Bronchial epithelial cell (primary cell): ENCODE measurements at regions not wholly inside any gene's neighbourhood (a gene's known extent, or its start where the extent isn't known, plus 50 kb on each side); places are given as distances from the start of the nearest gene placed in this dataset.

Source experiments
- DNase-seq: peaks from one replicate; pipeline ENCODE4 v3.0.0-alpha.2; 2010; ENCODE audit warnings: low read depth
- FAIRE-seq: peaks from 2 replicates; lab custom pipeline; 2011; peaks lifted over from hg19 to GRCh38; lab: Jason Lieb, UNC
- H3K27me3 ChIP-seq: 2 replicates; pipeline ENCODE4 v1.5.1; 2011; ENCODE audit warnings: low read length; ENCODE audit not compliant: control insufficient read depth, insufficient read depth
- H3K36me3 ChIP-seq: 2 replicates; pipeline ENCODE4 v1.5.1; 2011; ENCODE audit warnings: low read length; ENCODE audit not compliant: control insufficient read depth, insufficient read depth
- H3K4me3 ChIP-seq: 2 replicates; pipeline ENCODE4 v1.5.1; 2011; ENCODE audit warnings: mild to moderate bottlenecking, low read depth, low read length, control low read depth
- TF ChIP-seq, protein P1 (sequence below): IDR thresholded peaks from 2 replicates; pipeline ENCODE4 v1.5.1; 2011; ENCODE audit warnings: mild to moderate bottlenecking, moderate library complexity, low read length, control low read depth, inconsistent platforms; ENCODE audit not compliant: insufficient read depth, severe bottlenecking

DNA sequence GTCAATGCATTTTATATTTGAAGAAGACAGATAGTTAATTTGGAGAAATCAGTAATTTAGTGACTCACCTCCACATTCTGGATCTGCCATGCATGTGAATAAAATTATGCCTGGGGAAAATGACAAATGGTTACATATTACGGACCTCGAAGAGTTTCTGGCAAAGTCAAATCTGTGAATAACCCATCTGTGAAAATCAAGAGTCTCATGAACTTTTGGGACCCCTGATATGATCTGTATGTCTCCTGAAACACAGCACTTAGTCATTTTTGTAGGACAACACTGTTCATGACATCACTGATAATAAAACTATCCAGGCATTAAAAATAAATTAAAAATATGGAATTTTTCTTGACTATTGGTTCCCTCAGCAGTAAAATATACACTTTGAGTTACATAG lies 584.5 kb downstream of the TLE4 start:
- Histone ChIP-seq H3K27me3 (no peaks in the 10 kb centered on the region), H3K36me3 (no peaks in the 10 kb centered on the region), H3K4me3 (no peak overlapping the region)
- no peak for DNase-seq
- no peak for FAIRE-seq
- TF ChIP-seq, protein P1, sequence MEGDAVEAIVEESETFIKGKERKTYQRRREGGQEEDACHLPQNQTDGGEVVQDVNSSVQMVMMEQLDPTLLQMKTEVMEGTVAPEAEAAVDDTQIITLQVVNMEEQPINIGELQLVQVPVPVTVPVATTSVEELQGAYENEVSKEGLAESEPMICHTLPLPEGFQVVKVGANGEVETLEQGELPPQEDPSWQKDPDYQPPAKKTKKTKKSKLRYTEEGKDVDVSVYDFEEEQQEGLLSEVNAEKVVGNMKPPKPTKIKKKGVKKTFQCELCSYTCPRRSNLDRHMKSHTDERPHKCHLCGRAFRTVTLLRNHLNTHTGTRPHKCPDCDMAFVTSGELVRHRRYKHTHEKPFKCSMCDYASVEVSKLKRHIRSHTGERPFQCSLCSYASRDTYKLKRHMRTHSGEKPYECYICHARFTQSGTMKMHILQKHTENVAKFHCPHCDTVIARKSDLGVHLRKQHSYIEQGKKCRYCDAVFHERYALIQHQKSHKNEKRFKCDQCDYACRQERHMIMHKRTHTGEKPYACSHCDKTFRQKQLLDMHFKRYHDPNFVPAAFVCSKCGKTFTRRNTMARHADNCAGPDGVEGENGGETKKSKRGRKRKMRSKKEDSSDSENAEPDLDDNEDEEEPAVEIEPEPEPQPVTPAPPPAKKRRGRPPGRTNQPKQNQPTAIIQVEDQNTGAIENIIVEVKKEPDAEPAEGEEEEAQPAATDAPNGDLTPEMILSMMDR: no peak

DNA sequence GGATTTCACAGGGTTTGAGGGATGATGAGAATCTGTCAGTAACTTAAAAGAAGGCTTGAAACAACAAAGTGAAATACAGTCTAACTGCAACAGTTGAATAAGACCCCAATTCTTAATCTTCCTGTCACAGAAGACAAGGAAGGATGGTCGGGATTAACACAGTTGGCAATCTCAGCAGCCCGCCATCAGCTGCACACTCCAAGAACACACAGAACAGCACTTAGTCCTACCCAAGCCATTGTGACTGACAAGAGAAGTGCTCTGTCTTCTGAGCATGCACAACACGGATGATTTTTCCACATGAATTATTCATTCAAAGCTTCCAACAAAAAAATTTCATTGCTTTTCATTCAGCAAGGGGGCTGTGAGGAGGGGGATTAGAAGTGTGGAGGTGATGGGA lies 576.1 kb downstream of the TLE4 start:
- no peak for DNase-seq
- no peak overlapping the region for H3K4me3 ChIP-seq
- no peaks in the 10 kb centered on the region for H3K27me3 ChIP-seq
- H3K36me3 ChIP-seq: no peaks in the 10 kb centered on the region
- no peak for FAIRE-seq
- TF ChIP-seq, protein P1: no peak

DNA sequence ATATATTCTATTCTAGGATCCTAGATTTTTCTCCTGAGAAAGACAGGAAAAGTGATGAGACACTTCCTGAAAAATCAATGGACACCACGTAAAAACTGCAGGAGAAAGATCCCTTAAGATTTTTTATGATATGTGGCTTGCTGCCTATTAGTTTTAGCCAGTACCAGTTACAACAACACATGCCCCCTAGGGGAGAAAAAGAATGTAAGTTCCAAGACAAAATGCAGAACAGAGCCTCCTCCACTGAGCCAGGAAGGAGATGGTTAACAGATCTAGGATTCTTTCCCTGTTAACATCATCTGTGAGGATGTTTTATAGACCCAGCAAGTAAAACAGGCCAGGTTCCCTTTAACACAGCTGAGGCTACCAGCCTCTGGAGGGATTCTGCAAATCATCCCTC lies 574.7 kb downstream of the TLE4 start:
- no peak for FAIRE-seq
- TF ChIP-seq, protein P1: no peak
- Histone ChIP-seq H3K4me3 (no peak overlapping the region), H3K27me3 (no peaks in the 10 kb centered on the region), H3K36me3 (no peaks in the 10 kb centered on the region)
- no peak for DNase-seq

DNA sequence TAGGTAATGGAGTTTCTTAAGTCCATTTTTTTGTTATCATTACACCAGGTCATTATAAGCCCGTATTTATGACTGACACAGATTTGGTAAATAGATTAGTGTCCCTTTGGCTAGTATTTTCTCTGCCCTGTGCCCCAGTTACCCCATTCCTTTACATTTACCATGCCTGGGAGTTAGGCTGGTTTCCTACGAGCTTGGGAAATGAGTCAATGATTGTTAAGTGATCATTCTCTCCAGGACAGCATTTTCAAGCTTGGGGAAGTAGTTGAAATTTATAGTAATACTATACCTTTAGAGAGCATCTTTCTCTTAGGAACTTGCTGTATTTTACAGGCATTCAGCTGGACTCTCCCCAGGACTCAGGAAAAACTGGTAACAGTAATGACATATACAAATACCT lies 573.1 kb downstream of the TLE4 start:
- Histone ChIP-seq H3K27me3 (no peaks in the 10 kb centered on the region), H3K36me3 (no peaks in the 10 kb centered on the region), H3K4me3 (no peak overlapping the region)
- TF ChIP-seq, protein P1: no peak
- no peak for FAIRE-seq
- no peak for DNase-seq

DNA sequence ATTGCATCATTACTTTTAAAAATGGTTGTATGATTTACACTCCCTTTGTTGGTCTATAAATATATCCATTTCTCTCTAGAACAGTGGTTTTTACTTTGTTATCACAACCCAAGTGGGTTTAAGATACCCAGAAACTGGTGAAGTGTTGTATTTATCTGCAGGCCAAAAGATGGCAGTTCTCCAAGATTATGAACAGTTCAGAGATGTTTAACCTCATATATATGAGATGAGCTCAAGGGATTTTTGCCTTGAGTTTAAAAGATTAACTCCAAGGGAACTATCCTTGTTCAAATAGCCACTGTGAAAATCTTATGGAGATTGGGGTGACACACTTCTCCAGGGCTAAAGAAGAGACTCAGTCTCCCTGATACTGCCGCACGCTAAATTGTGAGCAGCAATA lies 572.6 kb downstream of the TLE4 start:
- TF ChIP-seq, protein P1: no peak
- H3K4me3 ChIP-seq: no peak overlapping the region
- DNase-seq (no peak), FAIRE-seq (no peak)
- no peaks in the 10 kb centered on the region for H3K36me3 ChIP-seq
- H3K27me3 ChIP-seq: no peaks in the 10 kb centered on the region

DNA sequence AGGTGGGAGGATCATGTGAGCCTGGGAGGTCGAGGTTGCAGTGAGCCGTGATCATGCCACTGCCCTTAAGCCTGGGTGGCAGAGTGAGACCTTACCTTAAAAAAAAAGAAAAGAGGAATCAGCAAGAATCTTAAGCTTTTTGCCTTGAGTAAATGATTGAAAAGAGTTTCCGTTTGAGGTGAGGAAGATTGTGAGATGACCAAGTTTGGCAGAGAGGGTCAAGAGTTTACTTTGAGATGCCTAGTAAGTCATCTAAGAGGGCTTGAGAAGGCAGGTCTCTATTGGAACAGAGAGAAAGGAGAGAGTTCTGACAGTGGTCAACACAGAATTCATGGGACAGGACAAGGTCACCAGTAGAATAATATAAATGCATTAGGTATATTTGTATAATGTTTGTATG lies 572.1 kb downstream of the TLE4 start:
- FAIRE-seq (no peak), DNase-seq (no peak)
- Histone ChIP-seq H3K27me3 (no peaks in the 10 kb centered on the region), H3K36me3 (no peaks in the 10 kb centered on the region), H3K4me3 (no peak overlapping the region)
- TF ChIP-seq, protein P1: no peak
